Neural progenitor cell (in vitro differentiated cells): ENCODE measurements at regions not wholly inside any gene's neighbourhood (a gene's known extent, or its start where the extent isn't known, plus 50 kb on each side); places are given as distances from the start of the nearest gene placed in this dataset.

Experiments
- CTCF ChIP-seq: fragments of 200-600 bp; sonication (generic); IDR thresholded peaks from 2 replicates; pipeline ENCODE4 v1.5.1; 2017; ENCODE audit warnings: antibody characterized with exemption, mild to moderate bottlenecking
- EZH2 ChIP-seq: fragments of 200-600 bp; sonication (generic); IDR thresholded peaks from 2 replicates; pipeline ENCODE4 v1.6.1; 2017; ENCODE audit warnings: antibody characterized with exemption, mild to moderate bottlenecking, moderate library complexity
- EZH2phosphoT487 ChIP-seq: fragments of 200-600 bp; sonication (generic); IDR thresholded peaks from 2 replicates; pipeline ENCODE4 v1.6.1; 2017; ENCODE audit warnings: antibody characterized with exemption

- no peak for TF ChIP-seq CTCF
- no peak for TF ChIP-seq EZH2
- TF ChIP-seq EZH2phosphoT487, result no peak
Measured at GRCh38 chr6:128659276-128659675, 138.9 kb upstream of the PTPRK start.
